OCI-LY3 (cell line): ENCODE measurements at regions not wholly inside any gene's neighbourhood (a gene's known extent, or its start where the extent isn't known, plus 50 kb on each side); places are given as distances from the start of the nearest gene placed in this dataset.

ENCODE experiments used
- H2AFZ ChIP-seq: fragments of 200-600, 300-600 bp; shearing (Covaris generic); 2 replicates; pipeline ENCODE4 v1.6.0; 2014; ENCODE audit warnings: antibody characterized with exemption, low read depth, low read length
- H3K27ac ChIP-seq: fragments of 200-600, 300-600 bp; sonication (generic); 2 replicates; pipeline ENCODE4 v1.5.1; 2014; ENCODE audit warnings: mild to moderate bottlenecking, low read length, moderate library complexity, mixed read lengths
- H3K27me3 ChIP-seq: fragments of 200-600, 300-600 bp; sonication (generic); 2 replicates; pipeline ENCODE4 v1.6.1; 2014; ENCODE audit warnings: low read depth, low read length, mixed read lengths
- H3K36me3 ChIP-seq: fragments of 200-600, 300-600 bp; sonication (generic); replicated peaks from 2 replicates; pipeline ENCODE3; 2014; ENCODE audit warnings: low read depth, low read length, mixed read lengths
- H3K4me1 ChIP-seq: fragments of 300-600, 200-600 bp; sonication (generic); 2 replicates; pipeline ENCODE4 v1.6.1; 2014; ENCODE audit warnings: low read length, mixed read lengths
- H3K4me2 ChIP-seq: fragments of 200-600, 300-600 bp; sonication (generic); 2 replicates; pipeline ENCODE4 v1.6.1; 2014; ENCODE audit warnings: low read length, mixed read lengths
- H3K4me3 ChIP-seq: fragments of 300-600, 200-600 bp; sonication (generic); 2 replicates; pipeline ENCODE4 v1.5.1; 2014; ENCODE audit warnings: antibody characterized with exemption, mild to moderate bottlenecking, low read length, moderate library complexity
- H3K79me2 ChIP-seq: fragments of 300-600, 200-600 bp; shearing (Covaris generic); 2 replicates; pipeline ENCODE4 v1.6.1; 2014; ENCODE audit warnings: mild to moderate bottlenecking, low read length, mixed read lengths
- H3K9ac ChIP-seq: fragments of 300-600, 200-600 bp; shearing (Covaris generic); 2 replicates; pipeline ENCODE4 v1.6.0; 2014; ENCODE audit warnings: mild to moderate bottlenecking, low read length, moderate library complexity
- H3K9me3 ChIP-seq: fragments of 200-600, 300-600 bp; shearing (Covaris generic); 2 replicates; pipeline ENCODE4 v1.6.1; 2014; ENCODE audit warnings: low read length, mixed read lengths; ENCODE audit not compliant: insufficient read depth
- H4K20me1 ChIP-seq: fragments of 200-600, 300-600 bp; sonication (generic); 2 replicates; pipeline ENCODE4 v1.6.1; 2016; ENCODE audit warnings: low read length, mixed read lengths; ENCODE audit not compliant: insufficient read depth
- CTCF ChIP-seq: fragments of 200-600, 300-600 bp; sonication (generic); IDR thresholded peaks from 2 replicates; pipeline ENCODE4 v1.5.1; 2014; ENCODE audit warnings: antibody characterized with exemption, low read length, low read depth
- EZH2phosphoT487 ChIP-seq: fragments of 200-600 bp; shearing (Covaris generic); IDR thresholded peaks from 2 replicates; pipeline ENCODE4 v1.6.1; 2018; ENCODE audit warnings: antibody characterized with exemption, mixed run types, low read depth

GRCh38 chr10:85188770-85189484, 860.5 kb downstream of the CCSER2 start:
- Histone ChIP-seq H4K20me1 (no peaks in the 10 kb centered on the region), H3K4me2 (no peak overlapping the region), H3K27me3 (no peaks in the 10 kb centered on the region), H3K79me2 (no peaks in the 10 kb centered on the region), H3K4me1 (no peaks in the 10 kb centered on the region), H3K27ac (no peak overlapping the region), H3K9me3 (no peaks in the 10 kb centered on the region), H2AFZ (no peak overlapping the region), H3K4me3 (no peak overlapping the region), H3K9ac (no peak overlapping the region), H3K36me3 (no peaks in the 10 kb centered on the region)
- no peak for TF ChIP-seq EZH2phosphoT487
- TF ChIP-seq CTCF = no peak

GRCh38 chr10:85193796-85194195, 865.4 kb downstream of the CCSER2 start:
- no peak overlapping the region for H3K27ac ChIP-seq
- H4K20me1 ChIP-seq = no peaks in the 10 kb centered on the region
- no peaks in the 10 kb centered on the region for H3K27me3 ChIP-seq
- H2AFZ ChIP-seq = no peak overlapping the region
- H3K4me1 ChIP-seq = no peaks in the 10 kb centered on the region
- H3K4me2 ChIP-seq = no peak overlapping the region
- no peaks in the 10 kb centered on the region for H3K9me3 ChIP-seq
- no peak overlapping the region for H3K4me3 ChIP-seq
- H3K9ac ChIP-seq = no peak overlapping the region
- TF ChIP-seq CTCF = no peak
- TF ChIP-seq EZH2phosphoT487 = no peak
- no peaks in the 10 kb centered on the region for H3K36me3 ChIP-seq
- no peaks in the 10 kb centered on the region for H3K79me2 ChIP-seq

- no peaks in the 10 kb centered on the region for H3K27me3 ChIP-seq
- no peaks in the 10 kb centered on the region for H3K4me1 ChIP-seq
- H2AFZ ChIP-seq = no peak overlapping the region
- H3K4me2 ChIP-seq = no peak overlapping the region
- TF ChIP-seq EZH2phosphoT487 (no peak), CTCF (no peak)
- H3K9me3 ChIP-seq = no peaks in the 10 kb centered on the region
- H3K4me3 ChIP-seq = no peak overlapping the region
- no peak overlapping the region for H3K9ac ChIP-seq
- no peak overlapping the region for H3K27ac ChIP-seq
- no peaks in the 10 kb centered on the region for H3K36me3 ChIP-seq
- H4K20me1 ChIP-seq = no peaks in the 10 kb centered on the region
- no peaks in the 10 kb centered on the region for H3K79me2 ChIP-seq
Observed at GRCh38 chr10:85194706-85195105, 866.3 kb downstream of the CCSER2 start.

- Histone ChIP-seq H3K4me3 (no peak overlapping the region), H3K27ac (no peak overlapping the region), H3K9me3 (no peaks in the 10 kb centered on the region), H3K27me3 (no peaks in the 10 kb centered on the region), H3K36me3 (no peaks in the 10 kb centered on the region), H3K9ac (no peak overlapping the region), H4K20me1 (no peaks in the 10 kb centered on the region), H2AFZ (no peak overlapping the region), H3K4me1 (no peaks in the 10 kb centered on the region), H3K4me2 (no peak overlapping the region), H3K79me2 (no peaks in the 10 kb centered on the region)
- TF ChIP-seq CTCF (no peak), EZH2phosphoT487 (no peak)
Observed at GRCh38 chr10:85195596-85195995, 867.2 kb downstream of the CCSER2 start.
